SK-N-SH treated with all-trans-retinoic acid at 6 μM for 48 hours (cell line): ENCODE measurements at regions not wholly inside any gene's neighbourhood (a gene's known extent, or its start where the extent isn't known, plus 50 kb on each side); places are given as distances from the start of the nearest gene placed in this dataset.
"Not testable (repeated sequence)": the region's sequence is repeated elsewhere in the genome, so short reads cannot be mapped to it uniquely, and the experiment has no call there.

Experiments
- ARNTL ChIP-seq: fragments of 450-650 bp; formaldehyde crosslinking; IDR thresholded peaks from 2 replicates; pipeline ENCODE4 v1.5.0; 2020; ENCODE audit warnings: low read depth, mild to moderate bottlenecking, moderate library complexity, borderline replicate concordance
- CSDC2 ChIP-seq: fragments of 250-450 bp; sonication (Bioruptor Pico); IDR thresholded peaks from 2 replicates; pipeline ENCODE4 v1.5.0; 2020; ENCODE audit warnings: mild to moderate bottlenecking, moderate library complexity
- PATZ1 ChIP-seq: fragments of 250-450 bp; sonication (Bioruptor Pico); IDR thresholded peaks from 2 replicates; pipeline ENCODE4 v1.8.0; 2020; ENCODE audit warnings: mild to moderate bottlenecking, moderate library complexity, borderline replicate concordance
- POU6F1 ChIP-seq: fragments of 250-450 bp; sonication (Bioruptor Pico); IDR thresholded peaks from 2 replicates; pipeline ENCODE4 v1.8.0; 2021; ENCODE audit warnings: low read depth, mild to moderate bottlenecking, moderate library complexity, borderline replicate concordance
- PPARA ChIP-seq: fragments of 250-450 bp; sonication (Bioruptor Pico); IDR thresholded peaks from 2 replicates; pipeline ENCODE4 v1.5.0; 2020; ENCODE audit warnings: mild to moderate bottlenecking, borderline replicate concordance
- RARB ChIP-seq: fragments of 250-450 bp; sonication (Bioruptor Pico); IDR thresholded peaks from 2 replicates; pipeline ENCODE4 v1.8.0; 2021; ENCODE audit warnings: mild to moderate bottlenecking, moderate library complexity
- TOX ChIP-seq: fragments of 250-450 bp; sonication (Bioruptor Pico); IDR thresholded peaks from 2 replicates; pipeline ENCODE4 v1.8.0; 2021; ENCODE audit warnings: mild to moderate bottlenecking, moderate library complexity, borderline replicate concordance
- ZFP3 ChIP-seq: fragments of 250-450 bp; sonication (Bioruptor Pico); IDR thresholded peaks from 2 replicates; pipeline ENCODE4 v1.5.0; 2020; ENCODE audit warnings: mild to moderate bottlenecking, moderate library complexity
- ZNF70 ChIP-seq: fragments of 450-650 bp; formaldehyde crosslinking; IDR thresholded peaks from 2 replicates; pipeline ENCODE4 v1.5.0; 2020; ENCODE audit warnings: mild to moderate bottlenecking, moderate library complexity
- ZNF8 ChIP-seq: fragments of 450-650 bp; formaldehyde crosslinking; IDR thresholded peaks from 2 replicates; pipeline ENCODE4 v1.5.0; 2020; ENCODE audit warnings: mild to moderate bottlenecking, moderate library complexity

- not testable (repeated sequence) for TF ChIP-seq POU6F1 (CRISPR knock-in tag); ARNTL (CRISPR knock-in tag); PPARA; PATZ1; ZFP3; ZNF70 (CRISPR knock-in tag); RARB; TOX (CRISPR knock-in tag); CSDC2 (CRISPR knock-in tag); ZNF8 (CRISPR knock-in tag)
Observed at GRCh38 chr1:149638901-149639658, 55.4 kb downstream of the PPIAL4C start.
